GM12892 (cell line): ENCODE measurements at regions not wholly inside any gene's neighbourhood (a gene's known extent, or its start where the extent isn't known, plus 50 kb on each side); places are given as distances from the start of the nearest gene placed in this dataset.

Source experiments
- POLR2A ChIP-seq: IDR thresholded peaks from 2 replicates; pipeline ENCODE4 v1.6.1; 2011; ENCODE audit warnings: low read depth, low read length, control low read depth
- POLR2AphosphoS5 ChIP-seq: IDR thresholded peaks from 2 replicates; pipeline ENCODE4 v1.6.1; 2011; ENCODE audit warnings: low read depth, low read length, control low read depth

DNA sequence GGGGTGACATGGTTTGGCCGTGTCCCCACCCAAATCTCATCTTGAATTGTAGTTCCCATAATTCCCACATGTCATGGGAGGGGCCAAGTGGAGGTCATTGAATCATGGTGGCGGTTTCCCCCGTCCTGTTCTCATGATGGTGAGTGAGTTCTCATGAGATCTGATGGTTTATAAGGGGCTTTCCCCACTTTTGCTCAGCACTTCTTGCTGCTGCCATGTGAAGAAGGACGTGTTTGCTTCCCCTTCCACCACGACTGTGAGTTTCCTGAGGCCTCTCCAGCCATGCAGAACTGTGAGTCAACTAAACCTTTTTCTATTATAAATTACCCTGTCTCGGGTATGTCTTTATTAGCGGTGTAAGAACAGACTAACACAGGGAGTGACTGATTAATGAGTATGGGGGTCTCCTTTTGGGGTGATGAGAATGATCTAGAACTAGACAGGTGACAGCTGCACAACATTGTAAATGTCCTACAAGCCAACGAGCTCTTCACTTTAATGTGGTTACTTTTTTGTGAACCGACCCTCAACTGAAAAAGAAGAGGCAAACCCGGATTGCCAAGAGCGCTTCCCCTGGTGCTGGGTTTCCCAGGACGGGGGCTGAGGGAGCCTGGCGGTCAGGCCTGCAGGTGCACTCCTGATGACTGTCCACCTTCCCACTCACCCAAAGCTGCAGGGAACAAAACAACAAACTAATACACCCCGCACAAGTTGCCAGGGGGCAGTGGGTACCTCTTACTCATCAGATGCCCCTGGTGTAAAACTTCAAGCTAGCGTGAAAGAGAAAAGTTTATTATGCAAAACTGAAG, 90.1 kb downstream of the NCOR2 start:
- TF ChIP-seq POLR2AphosphoS5 (no peak), POLR2A (no peak)
